Trophoblast cell (in vitro differentiated cells and primary cell): ENCODE measurements at regions not wholly inside any gene's neighbourhood (a gene's known extent, or its start where the extent isn't known, plus 50 kb on each side); places are given as distances from the start of the nearest gene placed in this dataset.

Source experiments
- DNase-seq, 2 donors: peaks; one replicate each; pipeline ENCODE4 v3.0.0-alpha.2; 2016
- H2AFZ ChIP-seq: 2 replicates; pipeline ENCODE4 v1.6.1; 2013; ENCODE audit warnings: low read length, moderate library complexity, mild to moderate bottlenecking; ENCODE audit not compliant: insufficient read depth, poor library complexity
- H2AK5ac ChIP-seq: 2 replicates; pipeline ENCODE4 v1.6.1; 2013; ENCODE audit warnings: mild to moderate bottlenecking, low read length
- H2BK120ac ChIP-seq: 2 replicates; pipeline ENCODE4 v1.6.1; 2013; ENCODE audit warnings: low read length, mild to moderate bottlenecking, moderate library complexity; ENCODE audit not compliant: insufficient read depth, poor library complexity
- H2BK12ac ChIP-seq: 2 replicates; pipeline ENCODE4 v1.6.1; 2013; ENCODE audit warnings: mild to moderate bottlenecking, low read length, moderate library complexity
- H2BK5ac ChIP-seq: 2 replicates; pipeline ENCODE4 v1.6.1; 2013; ENCODE audit warnings: low read length, low read depth, moderate library complexity, mild to moderate bottlenecking; ENCODE audit not compliant: poor library complexity
- H3K14ac ChIP-seq: 2 replicates; pipeline ENCODE4 v1.6.1; 2013; ENCODE audit warnings: mild to moderate bottlenecking, low read length
- H3K18ac ChIP-seq: 2 replicates; pipeline ENCODE4 v1.6.1; 2013; ENCODE audit warnings: mild to moderate bottlenecking, low read length
- H3K23ac ChIP-seq: 2 replicates; pipeline ENCODE4 v1.6.1; 2013; ENCODE audit warnings: low read length
- H3K27ac ChIP-seq: 2 replicates; pipeline ENCODE4 v1.5.1; 2013; ENCODE audit warnings: low read depth, mild to moderate bottlenecking, inconsistent platforms, low read length, moderate library complexity
- H3K27me3 ChIP-seq: 2 replicates; pipeline ENCODE4 v1.6.1; 2013; ENCODE audit warnings: inconsistent platforms, mild to moderate bottlenecking, low read length, moderate library complexity; ENCODE audit not compliant: insufficient read depth
- H3K36me3 ChIP-seq, 2 experiments: 1 replicate in 1 of 2; 2 replicates in 1 of 2; pipeline ENCODE4 v1.6.1; 2013; ENCODE audit warnings: low read length in 2 of 2, mild to moderate bottlenecking in 2 of 2, moderate library complexity in 1 of 2; ENCODE audit not compliant: insufficient read depth in 2 of 2, control insufficient read depth in 1 of 2
- H3K4ac ChIP-seq: 2 replicates; pipeline ENCODE4 v1.6.1; 2013; ENCODE audit warnings: low read depth, mild to moderate bottlenecking, low read length, moderate library complexity
- H3K4me1 ChIP-seq, 2 experiments: 1 replicate in 1 of 2; 2 replicates in 1 of 2; pipeline ENCODE4 v1.6.1; 2013; ENCODE audit warnings: low read length in 2 of 2, mild to moderate bottlenecking in 2 of 2, moderate library complexity in 1 of 2; ENCODE audit not compliant: insufficient read depth in 2 of 2, control insufficient read depth in 1 of 2
- H3K4me2 ChIP-seq: 2 replicates; pipeline ENCODE4 v1.6.1; 2013; ENCODE audit warnings: inconsistent platforms, mild to moderate bottlenecking, low read length, moderate library complexity
- H3K4me3 ChIP-seq: 2 replicates; pipeline ENCODE4 v1.5.1; 2013; ENCODE audit warnings: mild to moderate bottlenecking, low read depth, low read length, inconsistent platforms
- H3K79me1 ChIP-seq: one replicate; pipeline ENCODE4 v1.6.1; 2013; ENCODE audit warnings: low read length
- H3K79me2 ChIP-seq: 2 replicates; pipeline ENCODE4 v1.6.1; 2013; ENCODE audit warnings: low read length, mild to moderate bottlenecking; ENCODE audit not compliant: control insufficient read depth, insufficient read depth, poor library complexity
- H3K9ac ChIP-seq: 2 replicates; pipeline ENCODE4 v1.6.1; 2013; ENCODE audit warnings: mild to moderate bottlenecking, low read length
- H3K9me3 ChIP-seq: 2 replicates; pipeline ENCODE4 v1.6.1; 2013; ENCODE audit warnings: low read depth, mild to moderate bottlenecking, control low read depth, inconsistent platforms, low read length; ENCODE audit not compliant: insufficient read depth
- H4K12ac ChIP-seq: 2 replicates; pipeline ENCODE4 v1.6.1; 2013; ENCODE audit warnings: low read depth, mild to moderate bottlenecking, low read length, moderate library complexity
- H4K8ac ChIP-seq: 2 replicates; pipeline ENCODE4 v1.6.1; 2013; ENCODE audit warnings: low read depth, mild to moderate bottlenecking, low read length, moderate library complexity
- H4K91ac ChIP-seq: one replicate; pipeline ENCODE4 v1.6.1; 2013; ENCODE audit warnings: low read depth, mild to moderate bottlenecking, low read length, moderate library complexity
- WGBS: extraction: QIAGEN DNeasy Blood & Tissue Kit; methylation state at CpG from one replicate; pipeline ENCODE4 v1.1.7; 2013; ENCODE audit warnings: missing lambda C conversion rate; ENCODE audit not compliant: insufficient read length, insufficient coverage; ENCODE audit errors: extremely low coverage; 5-methylcytosine and 5-hydroxymethylcytosine counted together

GRCh38 chr13:44694842-44695241 is 118.7 kb upstream of the TSC22D1 start:
- Histone ChIP-seq H3K14ac (no peak overlapping the region), H3K27ac (no peak overlapping the region), H4K12ac (no peak overlapping the region), H3K4me3 (no peak overlapping the region), H2BK12ac (no peak overlapping the region), H4K8ac (no peak overlapping the region), H2BK5ac (no peak overlapping the region), H3K18ac (no peak overlapping the region), H3K9ac (no peak overlapping the region), H4K91ac (no peak overlapping the region), H3K4me2 (no peak overlapping the region), H3K23ac (no peak overlapping the region), H3K27me3 (no peaks in the 10 kb centered on the region), H2BK120ac (no peak overlapping the region), H2AFZ (no peak overlapping the region), H3K9me3 (peaks cover 2% of the 10 kb centered on the region), H2AK5ac (no peak overlapping the region), H3K79me1 (no peaks in the 10 kb centered on the region), H3K4ac (no peak overlapping the region), H3K79me2 (no peaks in the 10 kb centered on the region), H3K36me3 (no peaks in the 10 kb centered on the region), H3K4me1 (peaks cover 0 to 2% of the 10 kb centered on the region in 2 experiments)
- DNase-seq, result no peak
- WGBS, result no CpG with 5 or more reads among the region's 6 CpGs

- no peak overlapping the region for H2AK5ac ChIP-seq
- H2BK120ac ChIP-seq, result no peak overlapping the region
- no peaks in the 10 kb centered on the region for H3K79me1 ChIP-seq
- no peak overlapping the region for H4K8ac ChIP-seq
- peaks cover 0 to 2% of the 10 kb centered on the region in 2 experiments for H3K4me1 ChIP-seq
- H3K23ac ChIP-seq, result no peak overlapping the region
- H2BK5ac ChIP-seq, result no peak overlapping the region
- no peak overlapping the region for H3K4ac ChIP-seq
- no peak overlapping the region for H3K4me3 ChIP-seq
- H3K9ac ChIP-seq, result no peak overlapping the region
- H3K18ac ChIP-seq, result no peak overlapping the region
- no peak overlapping the region for H4K91ac ChIP-seq
- H4K12ac ChIP-seq, result no peak overlapping the region
- no peaks in the 10 kb centered on the region for H3K79me2 ChIP-seq
- no peak overlapping the region for H3K4me2 ChIP-seq
- no peak overlapping the region for H3K14ac ChIP-seq
- no peak for DNase-seq
- H2BK12ac ChIP-seq, result no peak overlapping the region
- no peaks in the 10 kb centered on the region for H3K27me3 ChIP-seq
- no peak overlapping the region for H3K27ac ChIP-seq
- peaks cover 2% of the 10 kb centered on the region for H3K9me3 ChIP-seq
- H3K36me3 ChIP-seq, result no peaks in the 10 kb centered on the region
- H2AFZ ChIP-seq, result no peak overlapping the region
Observed at GRCh38 chr13:44694291-44694690, 118.2 kb upstream of the TSC22D1 start.

DNA sequence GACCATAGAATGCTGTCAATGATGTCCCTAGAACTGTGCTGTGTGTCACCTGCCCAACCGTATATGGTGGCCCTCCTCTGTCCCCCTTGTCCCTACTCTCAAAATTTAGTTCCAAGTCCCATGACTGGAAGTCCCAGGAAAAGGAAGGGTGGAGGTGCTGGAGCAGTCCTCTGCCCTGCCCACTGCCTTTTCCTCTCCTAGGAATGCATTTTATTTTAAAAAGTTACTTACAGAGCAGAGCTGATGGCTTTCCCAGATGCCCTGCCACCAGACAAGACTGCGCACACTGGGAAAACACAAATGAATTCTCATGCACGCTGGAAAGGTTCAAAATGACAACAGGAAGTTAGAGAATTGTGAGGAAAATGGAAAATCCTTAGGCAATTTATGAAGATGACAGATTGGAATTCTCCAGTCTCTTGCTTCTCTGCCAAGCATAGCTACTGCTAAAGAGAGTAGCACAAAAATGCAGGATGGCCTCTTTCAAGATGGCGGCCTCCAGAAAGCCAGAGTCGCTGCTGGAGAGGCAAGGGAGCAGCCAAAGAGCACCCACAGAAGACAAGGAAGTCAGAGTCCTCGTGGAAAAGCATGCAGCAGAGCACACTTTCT is 117.1 kb upstream of the TSC22D1 start:
- H3K9me3 ChIP-seq, result peaks cover 2% of the 10 kb centered on the region
- no peak overlapping the region for H2BK120ac ChIP-seq
- H3K9ac ChIP-seq, result no peak overlapping the region
- no peak overlapping the region for H3K4me3 ChIP-seq
- peaks cover 0 to 2% of the 10 kb centered on the region in 2 experiments for H3K4me1 ChIP-seq
- WGBS, result no CpG with 5 or more reads among the region's 6 CpGs
- no peak overlapping the region for H4K12ac ChIP-seq
- H2BK12ac ChIP-seq, result no peak overlapping the region
- no peak overlapping the region for H3K14ac ChIP-seq
- H2AFZ ChIP-seq, result no peak overlapping the region
- no peaks in the 10 kb centered on the region for H3K36me3 ChIP-seq
- H3K4me2 ChIP-seq, result no peak overlapping the region
- H3K79me2 ChIP-seq, result no peaks in the 10 kb centered on the region
- no peaks in the 10 kb centered on the region for H3K79me1 ChIP-seq
- no peak overlapping the region for H3K23ac ChIP-seq
- no peak overlapping the region for H2AK5ac ChIP-seq
- no peak overlapping the region for H3K4ac ChIP-seq
- H4K8ac ChIP-seq, result no peak overlapping the region
- H3K27ac ChIP-seq, result no peak overlapping the region
- no peak overlapping the region for H4K91ac ChIP-seq
- DNase-seq, result no peak
- no peak overlapping the region for H2BK5ac ChIP-seq
- H3K18ac ChIP-seq, result no peak overlapping the region
- H3K27me3 ChIP-seq, result no peaks in the 10 kb centered on the region

DNA sequence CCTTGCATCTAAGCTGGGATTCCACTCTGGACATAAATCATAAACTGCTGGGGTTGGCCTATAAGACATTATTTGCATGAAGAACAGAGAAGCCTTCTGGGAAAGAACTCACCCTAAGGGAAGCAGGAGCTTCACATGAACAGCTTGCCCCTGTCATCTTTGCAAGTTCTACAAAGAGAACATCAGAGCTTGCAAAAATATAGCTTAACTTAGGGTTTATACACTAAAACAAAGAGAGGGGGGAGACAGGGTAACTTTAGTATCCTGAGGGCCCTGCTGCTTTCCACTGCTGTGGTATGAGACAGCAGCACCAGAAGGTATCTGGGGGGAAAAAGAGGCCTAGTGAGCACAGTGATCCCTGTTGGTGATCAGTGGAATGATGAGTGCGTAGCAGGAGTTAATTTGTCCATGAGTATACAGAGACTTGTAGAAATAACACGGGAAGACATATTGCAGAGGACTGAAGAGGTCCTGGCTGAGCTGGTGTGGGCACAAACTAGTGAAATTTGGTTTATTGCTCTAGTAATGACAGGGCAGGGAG is 116.1 kb upstream of the TSC22D1 start:
- H3K18ac ChIP-seq, result no peak overlapping the region
- DNase-seq, result no peak
- no peaks in the 10 kb centered on the region for H3K27me3 ChIP-seq
- no peak overlapping the region for H2BK12ac ChIP-seq
- no peaks in the 10 kb centered on the region for H3K79me2 ChIP-seq
- H3K79me1 ChIP-seq, result no peaks in the 10 kb centered on the region
- peaks cover 0 to 2% of the 10 kb centered on the region in 2 experiments for H3K4me1 ChIP-seq
- H2AFZ ChIP-seq, result no peak overlapping the region
- H3K4me3 ChIP-seq, result no peak overlapping the region
- H3K36me3 ChIP-seq, result no peaks in the 10 kb centered on the region
- no peak overlapping the region for H3K4ac ChIP-seq
- H3K23ac ChIP-seq, result no peak overlapping the region
- no peak overlapping the region for H2AK5ac ChIP-seq
- H4K91ac ChIP-seq, result no peak overlapping the region
- H3K27ac ChIP-seq, result no peak overlapping the region
- no peak overlapping the region for H4K12ac ChIP-seq
- no peak overlapping the region for H3K14ac ChIP-seq
- H2BK5ac ChIP-seq, result no peak overlapping the region
- no peak overlapping the region for H4K8ac ChIP-seq
- H3K9ac ChIP-seq, result no peak overlapping the region
- H3K9me3 ChIP-seq, result peaks cover 2% of the 10 kb centered on the region
- H3K4me2 ChIP-seq, result no peak overlapping the region
- WGBS, result no CpG with 5 or more reads among the region's 2 CpGs
- H2BK120ac ChIP-seq, result no peak overlapping the region
